RWPE2 (cell line): ENCODE measurements at regions not wholly inside any gene's neighbourhood (a gene's known extent, or its start where the extent isn't known, plus 50 kb on each side); places are given as distances from the start of the nearest gene placed in this dataset.
"Not testable (repeated sequence)": the region's sequence is repeated elsewhere in the genome, so short reads cannot be mapped to it uniquely, and the experiment has no call there.

Experiments
- ATAC-seq: fragments of 200-7000 bp; cut with Tn5 transposase; 3 replicates; pipeline ENCODE4 v1.9.1; 2021; ENCODE audit warnings: low read depth
- DNase-seq: peaks from one replicate; pipeline ENCODE4 v3.0.0-alpha.2; 2020; ENCODE audit warnings: low spot score
- H3K27ac ChIP-seq: fragments of 450-650 bp; 2 replicates; pipeline ENCODE4 v1.5.1; 2017; ENCODE audit warnings: mild to moderate bottlenecking; ENCODE audit not compliant: poor library complexity, severe bottlenecking
- H3K27me3 ChIP-seq: fragments of 250-450 bp; sonication (Bioruptor Pico); 2 replicates; pipeline ENCODE4 v1.5.1; 2021; ENCODE audit warnings: mild to moderate bottlenecking, moderate library complexity; ENCODE audit not compliant: insufficient read depth, poor library complexity, severe bottlenecking
- H3K36me3 ChIP-seq: fragments of 250-450 bp; sonication (Bioruptor Pico); 2 replicates; pipeline ENCODE4 v1.5.1; 2020; ENCODE audit warnings: low read depth, mild to moderate bottlenecking, moderate library complexity
- H3K4me1 ChIP-seq: fragments of 250-450 bp; sonication (Bioruptor Pico); 2 replicates; pipeline ENCODE4 v1.5.1; 2021; ENCODE audit warnings: mild to moderate bottlenecking, moderate library complexity; ENCODE audit not compliant: insufficient read depth, poor library complexity, severe bottlenecking
- H3K4me3 ChIP-seq: fragments of 250-450 bp; sonication (Bioruptor Pico); 2 replicates; pipeline ENCODE4 v1.5.1; 2021; ENCODE audit warnings: mild to moderate bottlenecking, moderate library complexity; ENCODE audit not compliant: severe bottlenecking
- H3K9me3 ChIP-seq: fragments of 250-450 bp; sonication (Bioruptor Pico); 2 replicates; pipeline ENCODE4 v1.5.1; 2021; ENCODE audit warnings: mild to moderate bottlenecking, moderate library complexity; ENCODE audit not compliant: severe bottlenecking
- CTCF ChIP-seq: fragments of 450-650 bp; IDR thresholded peaks from one replicate; pipeline ENCODE4 v1.5.1; 2017; ENCODE audit warnings: mild to moderate bottlenecking, moderate library complexity; ENCODE audit not compliant: poor library complexity, severe bottlenecking

- TF ChIP-seq CTCF = no peak
- Histone ChIP-seq H3K36me3 (no peaks in the 10 kb centered on the region), H3K27me3 (no peaks in the 10 kb centered on the region), H3K4me3 (no peak overlapping the region), H3K4me1 (no peaks in the 10 kb centered on the region), H3K9me3 (no peaks in the 10 kb centered on the region), H3K27ac (no peak overlapping the region)
- ATAC-seq (no peak), DNase-seq (no peak)
Observed at GRCh38 chr2:21890041-21890440, 766.3 kb downstream of the TDRD15 start.

- no peaks in the 10 kb centered on the region for H3K27me3 ChIP-seq
- no peak overlapping the region for H3K27ac ChIP-seq
- H3K4me3 ChIP-seq = no peak overlapping the region
- DNase-seq (no peak), ATAC-seq (no peak)
- H3K36me3 ChIP-seq = no peaks in the 10 kb centered on the region
- no peak for TF ChIP-seq CTCF
- no peaks in the 10 kb centered on the region for H3K9me3 ChIP-seq
- no peaks in the 10 kb centered on the region for H3K4me1 ChIP-seq
Observed at GRCh38 chr2:21890716-21891115, 766.9 kb downstream of the TDRD15 start.

DNA sequence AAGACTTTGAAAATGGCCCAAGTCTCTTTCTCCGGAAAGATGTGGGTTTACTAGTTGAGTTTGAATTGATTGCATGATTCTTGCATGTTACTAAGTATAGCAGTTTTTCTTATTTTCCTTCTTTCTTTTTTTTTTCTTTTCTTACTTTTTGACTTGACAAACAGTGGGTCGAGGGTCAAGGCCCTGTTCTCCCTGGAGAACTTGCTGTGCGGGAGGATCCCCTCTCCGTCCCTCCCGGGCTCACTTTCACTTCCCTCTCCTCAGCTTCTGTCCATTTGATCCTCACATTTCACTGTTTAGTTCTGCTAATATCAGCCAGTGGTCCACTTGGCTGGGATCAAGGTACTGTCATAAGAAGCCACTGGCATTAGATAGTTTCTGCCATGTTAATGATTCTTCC, 767.4 kb downstream of the TDRD15 start:
- H3K4me3 ChIP-seq = no peak overlapping the region
- no peaks in the 10 kb centered on the region for H3K36me3 ChIP-seq
- H3K27me3 ChIP-seq = no peaks in the 10 kb centered on the region
- DNase-seq (no peak), ATAC-seq (no peak)
- H3K9me3 ChIP-seq = no peaks in the 10 kb centered on the region
- H3K27ac ChIP-seq = no peak overlapping the region
- TF ChIP-seq CTCF = no peak
- no peaks in the 10 kb centered on the region for H3K4me1 ChIP-seq

- no peak for DNase-seq
Observed at GRCh38 chr2:21892140-21892539, 768.4 kb downstream of the TDRD15 start.

DNA sequence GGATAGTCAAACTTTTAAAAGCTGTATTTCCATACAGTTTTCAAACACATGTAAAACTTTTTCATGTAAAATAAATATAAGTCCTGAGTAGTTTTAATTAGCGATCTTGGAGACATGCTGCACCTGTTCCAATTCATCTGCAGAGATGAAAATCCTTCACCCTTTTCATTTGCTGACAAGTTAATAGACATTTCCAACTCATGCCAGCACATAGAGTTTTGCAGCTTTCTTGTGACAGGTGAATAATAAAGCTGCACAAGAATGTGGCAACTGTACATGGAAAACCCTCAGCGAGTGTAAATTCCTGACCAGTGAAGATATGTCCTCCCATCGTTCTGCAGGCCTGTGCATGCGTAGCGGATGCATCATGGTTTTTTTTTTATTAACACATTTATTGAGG, 771.4 kb downstream of the TDRD15 start:
- DNase-seq (no peak), ATAC-seq (no peak)
- no peak overlapping the region for H3K4me3 ChIP-seq
- no peaks in the 10 kb centered on the region for H3K9me3 ChIP-seq
- no peak for TF ChIP-seq CTCF
- H3K27ac ChIP-seq = no peak overlapping the region
- no peaks in the 10 kb centered on the region for H3K27me3 ChIP-seq
- no peaks in the 10 kb centered on the region for H3K36me3 ChIP-seq
- no peaks in the 10 kb centered on the region for H3K4me1 ChIP-seq

More at GRCh38 chr2:21892140-21892539, 768.4 kb downstream of the TDRD15 start:
- Histone ChIP-seq H3K27me3 (no peaks in the 10 kb centered on the region), H3K9me3 (no peaks in the 10 kb centered on the region), H3K4me3 (no peak overlapping the region), H3K4me1 (no peaks in the 10 kb centered on the region), H3K36me3 (no peaks in the 10 kb centered on the region), H3K27ac (no peak overlapping the region)
- ATAC-seq = no peak
- no peak for TF ChIP-seq CTCF

DNA sequence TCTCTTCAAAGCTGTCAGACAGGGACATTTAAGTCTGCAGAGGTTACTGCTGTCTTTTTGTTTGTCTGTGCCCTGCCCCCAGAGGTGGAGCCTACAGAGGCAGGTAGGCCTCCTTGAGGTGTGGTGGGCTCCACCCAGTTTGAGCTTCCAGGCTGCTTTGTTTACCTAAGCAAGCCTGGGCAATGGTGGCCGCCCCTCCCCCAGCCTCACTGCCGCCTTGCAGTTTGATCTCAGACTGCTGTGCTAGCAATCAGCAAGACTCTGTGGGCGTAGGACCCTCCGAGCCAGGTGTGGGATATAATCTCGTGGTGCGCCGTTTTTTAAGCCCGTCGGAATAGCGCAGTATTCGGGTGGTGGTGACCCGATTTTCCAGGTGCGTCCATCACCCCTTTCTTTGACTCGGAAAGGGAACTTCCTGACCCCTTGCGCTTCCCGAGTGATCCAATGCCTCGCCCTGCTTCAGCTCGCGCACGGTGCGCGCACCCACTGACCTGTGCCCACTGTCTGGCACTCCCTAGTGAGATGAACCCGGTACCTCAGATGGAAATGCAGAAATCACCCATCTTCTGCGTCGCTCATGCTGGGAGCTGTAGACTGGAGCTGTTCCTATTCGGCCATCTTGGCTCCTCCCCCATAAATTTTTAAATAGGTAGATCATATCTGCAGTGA, 785.1 kb downstream of the TDRD15 start:
- H3K36me3 ChIP-seq, H3K27me3 ChIP-seq, ATAC-seq, H3K4me1 ChIP-seq, DNase-seq, H3K4me3 ChIP-seq, H3K9me3 ChIP-seq, H3K27ac ChIP-seq: not testable (repeated sequence)
